Activated naive CD4-positive, alpha-beta T cell treated with anti-CD3 and anti-CD28 coated beads, Interleukin-2, amount 10 ng/mL, durations not matched to agents 7 days and 5 days (primary cell): ENCODE measurements at regions not wholly inside any gene's neighbourhood (a gene's known extent, or its start where the extent isn't known, plus 50 kb on each side); places are given as distances from the start of the nearest gene placed in this dataset.
"Not testable (repeated sequence)": the region's sequence is repeated elsewhere in the genome, so short reads cannot be mapped to it uniquely, and the experiment has no call there.

Experiments
- CTCF ChIA-PET: fragments of 350-600 bp; sonication (Branson Sonifier 250); formaldehyde crosslinking; loops from one replicate; lab custom pipeline; 2021; ENCODE audit warnings: antibody characterized with exemption; lab: Charles Lee
- DNase-seq: peaks from one replicate; pipeline ENCODE4 v3.0.0-alpha.2; 2020
- H3K27ac Mint-ChIP-seq: one replicate; pipeline ENCODE4 v1.8.0; 2021; ENCODE audit warnings: mild to moderate bottlenecking, moderate library complexity, mixed read lengths
- H3K27me3 Mint-ChIP-seq: one replicate; pipeline ENCODE4 v1.8.0; 2021; ENCODE audit warnings: mild to moderate bottlenecking, mixed read lengths
- H3K36me3 Mint-ChIP-seq: one replicate; pipeline ENCODE4 v1.8.0; 2021; ENCODE audit warnings: mixed read lengths
- H3K4me1 Mint-ChIP-seq: one replicate; pipeline ENCODE4 v1.8.0; 2021; ENCODE audit warnings: mixed read lengths
- H3K4me3 Mint-ChIP-seq: one replicate; pipeline ENCODE4 v1.8.0; 2021; ENCODE audit warnings: mild to moderate bottlenecking, moderate library complexity, mixed read lengths
- H3K9me3 Mint-ChIP-seq: one replicate; pipeline ENCODE4 v1.8.0; 2021; ENCODE audit warnings: mixed read lengths

DNA sequence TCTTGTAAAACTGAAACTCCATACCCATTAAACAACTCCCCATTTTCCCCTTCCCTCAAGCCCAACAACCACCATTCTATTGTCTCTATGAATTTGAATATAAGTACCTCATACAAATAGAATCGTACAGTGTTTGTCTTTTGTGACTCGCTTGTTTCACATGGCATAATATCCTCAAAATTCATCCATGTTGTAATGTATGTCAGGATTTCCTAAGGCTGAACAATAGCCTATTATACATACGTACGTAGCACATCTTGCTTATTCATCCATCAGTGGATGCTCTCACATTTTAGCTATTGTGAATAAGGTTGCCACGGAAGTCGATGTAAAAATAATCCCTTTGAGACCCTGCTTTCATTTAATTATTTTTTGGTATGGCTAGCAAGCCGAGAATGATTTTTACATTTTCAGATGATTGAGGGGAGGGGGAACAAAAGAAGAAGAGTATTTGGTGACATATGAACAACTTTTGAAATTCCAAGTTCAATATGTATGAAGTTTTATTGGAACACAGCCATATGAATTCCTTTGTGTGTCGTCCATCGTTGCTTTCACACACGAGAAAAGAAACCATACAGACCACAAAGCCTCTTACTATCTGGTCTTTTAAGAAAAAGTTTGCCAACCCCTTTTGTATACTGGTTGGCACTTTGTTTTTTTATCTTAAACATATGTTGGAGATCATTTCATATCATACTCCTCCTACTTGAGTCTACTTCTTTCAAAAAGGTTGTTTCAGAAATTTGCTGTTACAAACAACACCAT is 371.2 kb downstream of the NPIPA8 start:
- H3K27me3 Mint-ChIP-seq = no peaks in the 10 kb centered on the region
- CTCF ChIA-PET = no interaction called here
- no peak overlapping the region for H3K4me3 Mint-ChIP-seq
- no peak for DNase-seq
- H3K36me3 Mint-ChIP-seq = no peaks in the 10 kb centered on the region
- H3K9me3 Mint-ChIP-seq = peaks cover 11% of the 10 kb centered on the region
- H3K4me1 Mint-ChIP-seq = no peaks in the 10 kb centered on the region
- no peak overlapping the region for H3K27ac Mint-ChIP-seq

DNA sequence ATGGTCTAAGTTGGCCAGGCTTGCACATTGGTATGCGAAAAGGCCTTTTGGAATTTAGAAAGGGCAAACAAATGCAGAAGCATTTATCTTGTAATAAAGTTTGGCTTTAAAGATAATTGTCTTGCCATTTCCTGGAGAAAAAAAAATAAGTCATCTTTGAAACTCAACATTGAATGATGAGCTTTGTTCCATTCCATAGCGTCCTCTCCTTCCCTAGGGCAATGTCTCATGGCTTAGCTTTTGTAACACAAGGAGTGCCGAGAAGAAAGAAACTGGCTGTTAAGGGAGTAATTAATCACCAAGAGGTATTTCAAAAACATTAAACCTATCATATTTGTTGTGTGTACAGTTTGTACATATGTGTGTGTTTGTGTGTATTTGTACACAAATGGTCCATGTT is 372.3 kb downstream of the NPIPA8 start:
- CTCF ChIA-PET = no interaction called here
- H3K27me3 Mint-ChIP-seq = no peaks in the 10 kb centered on the region
- H3K27ac Mint-ChIP-seq = no peak overlapping the region
- no peaks in the 10 kb centered on the region for H3K36me3 Mint-ChIP-seq
- peaks cover 11% of the 10 kb centered on the region for H3K9me3 Mint-ChIP-seq
- H3K4me1 Mint-ChIP-seq = no peaks in the 10 kb centered on the region
- no peak for DNase-seq
- no peak overlapping the region for H3K4me3 Mint-ChIP-seq

GRCh38 chr16:17963185-17963836 is 373.2 kb downstream of the NPIPA8 start:
- DNase-seq = no peak
- Mint-ChIP-seq H3K4me1 (no peaks in the 10 kb centered on the region), H3K36me3 (no peaks in the 10 kb centered on the region), H3K9me3 (peaks cover 11% of the 10 kb centered on the region), H3K27ac (no peak overlapping the region), H3K4me3 (no peak overlapping the region), H3K27me3 (no peaks in the 10 kb centered on the region)
- CTCF ChIA-PET = no interaction called here

DNA sequence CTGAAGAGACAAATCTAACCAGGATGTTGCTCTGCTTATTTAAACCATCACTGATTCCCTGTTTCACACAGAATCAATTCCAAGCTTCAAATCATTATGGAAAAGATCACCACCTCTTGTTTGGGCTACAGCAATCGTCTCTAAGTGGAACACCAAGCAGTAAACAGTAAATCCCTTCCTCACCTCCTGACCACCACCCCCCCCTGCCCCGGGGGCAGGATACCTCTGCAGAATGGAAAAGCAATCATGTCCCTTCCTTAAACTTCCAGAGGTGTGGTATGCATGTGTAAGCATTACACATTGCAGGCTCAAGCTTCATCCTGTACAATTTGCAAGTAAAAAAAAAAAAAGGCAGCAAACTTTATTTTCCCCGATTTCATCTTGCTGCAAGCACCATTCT is 373.8 kb downstream of the NPIPA8 start:
- CTCF ChIA-PET = no interaction called here
- H3K4me1 Mint-ChIP-seq = no peaks in the 10 kb centered on the region
- H3K27ac Mint-ChIP-seq = no peak overlapping the region
- peaks cover 11% of the 10 kb centered on the region for H3K9me3 Mint-ChIP-seq
- H3K4me3 Mint-ChIP-seq = no peak overlapping the region
- no peaks in the 10 kb centered on the region for H3K27me3 Mint-ChIP-seq
- H3K36me3 Mint-ChIP-seq = no peaks in the 10 kb centered on the region
- no peak for DNase-seq

DNA sequence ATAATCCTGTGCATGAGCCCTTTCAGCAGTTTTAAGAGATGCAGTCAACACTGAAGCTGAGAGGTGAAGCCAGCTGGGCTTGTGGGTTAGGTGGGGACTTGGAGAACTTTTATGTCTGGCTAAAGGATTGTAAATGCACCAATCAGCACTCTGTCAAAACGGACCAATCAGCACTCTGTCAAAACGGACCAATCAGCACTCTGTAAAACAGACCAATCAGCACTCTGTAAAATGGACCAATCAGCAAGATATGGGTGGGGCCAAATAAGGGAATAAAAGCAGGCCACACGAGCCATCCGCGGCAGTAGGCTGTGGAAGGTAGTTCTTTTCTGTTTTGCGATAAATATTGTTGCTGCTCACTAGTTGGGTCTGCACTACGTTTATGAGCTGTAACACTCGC is 374.7 kb downstream of the NPIPA8 start:
- not testable (repeated sequence) for H3K27me3 Mint-ChIP-seq

DNA sequence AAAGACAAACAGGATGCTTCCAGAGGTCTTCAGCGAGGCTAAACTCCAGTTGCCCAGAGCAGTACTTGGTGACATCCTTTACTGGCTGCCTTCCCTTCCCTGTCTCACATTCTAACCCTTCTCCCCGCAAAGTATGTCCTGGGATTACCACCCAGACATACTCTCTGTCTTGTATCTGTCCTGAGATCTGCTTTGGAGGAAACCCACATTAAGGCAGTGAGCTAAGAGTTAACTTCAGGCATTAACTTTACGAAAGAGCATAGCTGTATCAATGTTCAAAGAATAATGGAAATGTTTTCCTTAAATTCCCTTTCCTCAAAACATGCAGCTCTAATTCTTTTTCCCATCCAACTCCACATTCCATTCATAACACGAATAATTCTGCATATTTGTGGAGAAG is 385.2 kb downstream of the NPIPA8 start:
- no peaks in the 10 kb centered on the region for H3K9me3 Mint-ChIP-seq
- no peaks in the 10 kb centered on the region for H3K4me1 Mint-ChIP-seq
- CTCF ChIA-PET = interaction anchor here (1.1 kb wide), 1 partner anchor 29 kb away, joined by 3 read pairs; no protein-coding TSS in a partner anchor
- peaks cover 12% of the 10 kb centered on the region for H3K27me3 Mint-ChIP-seq
- H3K27ac Mint-ChIP-seq = no peak overlapping the region
- no peaks in the 10 kb centered on the region for H3K36me3 Mint-ChIP-seq
- no peak for DNase-seq
- H3K4me3 Mint-ChIP-seq = no peak overlapping the region

More for the DNA sequence above, 374.7 kb downstream of the NPIPA8 start:
- CTCF ChIA-PET, DNase-seq, H3K4me3 Mint-ChIP-seq, H3K4me1 Mint-ChIP-seq, H3K27ac Mint-ChIP-seq, H3K9me3 Mint-ChIP-seq, H3K36me3 Mint-ChIP-seq: not testable (repeated sequence)

DNA sequence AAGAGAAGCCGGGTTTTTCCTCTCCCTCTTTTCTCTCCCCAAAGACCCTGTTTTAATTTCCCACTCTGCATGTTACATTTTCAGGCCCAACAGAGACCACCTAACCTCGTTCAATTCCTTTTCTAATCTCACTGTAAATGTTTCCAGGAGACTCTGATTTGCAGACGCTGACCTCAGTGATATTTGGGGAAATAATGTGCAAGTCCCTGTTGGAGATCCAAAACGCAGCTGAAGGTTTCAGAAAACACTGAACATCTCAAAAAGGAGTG is 386.6 kb downstream of the NPIPA8 start:
- CTCF ChIA-PET = no interaction called here
- Mint-ChIP-seq H3K4me3 (no peak overlapping the region), H3K36me3 (no peaks in the 10 kb centered on the region), H3K9me3 (no peaks in the 10 kb centered on the region), H3K27me3 (peaks cover 12% of the 10 kb centered on the region), H3K4me1 (no peaks in the 10 kb centered on the region), H3K27ac (no peak overlapping the region)
- no peak for DNase-seq

- CTCF ChIA-PET = interaction anchor here (0.8 kb wide), 1 partner anchor 71 kb away, joined by 3 read pairs; no protein-coding TSS in a partner anchor
- Mint-ChIP-seq H3K27me3 (peaks cover 12% of the 10 kb centered on the region), H3K36me3 (no peaks in the 10 kb centered on the region), H3K27ac (no peak overlapping the region), H3K4me1 (no peaks in the 10 kb centered on the region), H3K4me3 (no peak overlapping the region), H3K9me3 (no peaks in the 10 kb centered on the region)
- DNase-seq = no peak
Measured at GRCh38 chr16:17949141-17949981, 387.2 kb downstream of the NPIPA8 start.

DNA sequence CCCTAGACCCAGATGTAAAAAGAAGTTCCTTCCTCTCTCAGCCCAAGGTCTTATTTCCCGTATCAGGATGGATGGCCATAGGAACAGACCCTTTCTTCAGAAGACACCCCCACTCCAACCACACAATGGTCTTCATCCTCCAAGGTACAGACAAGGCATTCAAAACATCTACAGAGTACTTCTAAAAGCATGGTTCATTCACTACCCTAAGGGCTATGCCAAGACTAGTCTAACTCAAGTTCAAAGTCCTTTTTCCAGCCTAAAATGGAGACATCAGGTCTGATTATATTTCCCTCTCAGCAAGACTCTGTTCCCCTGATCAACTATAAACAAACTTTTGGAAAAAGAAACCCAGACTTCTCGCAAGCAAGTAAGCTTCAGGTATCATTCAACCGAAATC is 388.9 kb downstream of the NPIPA8 start:
- H3K9me3 Mint-ChIP-seq = no peaks in the 10 kb centered on the region
- no peak overlapping the region for H3K4me3 Mint-ChIP-seq
- H3K4me1 Mint-ChIP-seq = no peaks in the 10 kb centered on the region
- DNase-seq = no peak
- H3K27ac Mint-ChIP-seq = no peak overlapping the region
- CTCF ChIA-PET = no interaction called here
- H3K36me3 Mint-ChIP-seq = no peaks in the 10 kb centered on the region
- H3K27me3 Mint-ChIP-seq = peaks cover 12% of the 10 kb centered on the region

GRCh38 chr16:17947165-17947564 is 389.4 kb downstream of the NPIPA8 start:
- H3K27me3 Mint-ChIP-seq = peaks cover 12% of the 10 kb centered on the region

DNA sequence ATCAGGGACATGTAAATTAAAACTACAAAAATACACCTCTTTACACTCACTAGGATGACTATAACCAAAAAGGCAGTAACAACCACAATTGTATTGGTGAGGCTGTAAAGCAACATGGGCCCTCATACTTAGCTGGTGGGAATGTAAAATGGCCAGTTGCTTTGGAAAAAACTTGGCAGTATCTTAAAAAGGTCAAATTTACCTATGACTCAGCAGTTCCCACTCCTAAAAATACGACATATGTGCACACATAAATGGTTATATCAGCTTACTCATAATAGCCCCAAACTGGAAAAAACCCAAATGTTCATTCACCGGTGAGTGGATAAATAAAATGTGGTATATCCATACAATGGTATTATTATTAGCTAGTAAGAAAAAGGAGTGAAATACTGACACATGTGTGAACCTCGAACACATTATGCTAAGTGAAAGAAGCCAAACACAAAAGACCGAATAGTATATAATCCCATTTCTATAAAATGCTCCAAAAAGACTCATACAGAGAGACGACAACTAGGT is 391.4 kb downstream of the NPIPA8 start:
- Mint-ChIP-seq H3K4me3 (no peak overlapping the region), H3K9me3 (no peaks in the 10 kb centered on the region), H3K36me3 (no peaks in the 10 kb centered on the region), H3K4me1 (no peaks in the 10 kb centered on the region), H3K27me3 (peaks cover 12% of the 10 kb centered on the region), H3K27ac (no peak overlapping the region)
- CTCF ChIA-PET = no interaction called here
- no peak for DNase-seq

More at GRCh38 chr16:17947165-17947564, 389.4 kb downstream of the NPIPA8 start:
- Mint-ChIP-seq H3K36me3 (no peaks in the 10 kb centered on the region), H3K4me1 (no peaks in the 10 kb centered on the region), H3K27ac (no peak overlapping the region), H3K9me3 (no peaks in the 10 kb centered on the region), H3K4me3 (no peak overlapping the region)
- CTCF ChIA-PET = no interaction called here
- DNase-seq = no peak

- H3K27ac Mint-ChIP-seq = no peak overlapping the region
- H3K27me3 Mint-ChIP-seq = peaks cover 4% of the 10 kb centered on the region
- peaks cover 5% of the 10 kb centered on the region for H3K4me1 Mint-ChIP-seq
- no peak overlapping the region for H3K4me3 Mint-ChIP-seq
- H3K36me3 Mint-ChIP-seq = no peaks in the 10 kb centered on the region
- H3K9me3 Mint-ChIP-seq = no peaks in the 10 kb centered on the region
- CTCF ChIA-PET = no interaction called here
- no peak for DNase-seq
Measured at GRCh38 chr16:17944345-17944744, 392.2 kb downstream of the NPIPA8 start.

GRCh38 chr16:17942067-17942466 is 394.5 kb downstream of the NPIPA8 start:
- Mint-ChIP-seq H3K27me3 (no peaks in the 10 kb centered on the region), H3K36me3 (no peaks in the 10 kb centered on the region), H3K4me3 (no peak overlapping the region), H3K9me3 (no peaks in the 10 kb centered on the region), H3K4me1 (peaks cover 12% of the 10 kb centered on the region), H3K27ac (no peak overlapping the region)
- no peak for DNase-seq
- CTCF ChIA-PET = no interaction called here

DNA sequence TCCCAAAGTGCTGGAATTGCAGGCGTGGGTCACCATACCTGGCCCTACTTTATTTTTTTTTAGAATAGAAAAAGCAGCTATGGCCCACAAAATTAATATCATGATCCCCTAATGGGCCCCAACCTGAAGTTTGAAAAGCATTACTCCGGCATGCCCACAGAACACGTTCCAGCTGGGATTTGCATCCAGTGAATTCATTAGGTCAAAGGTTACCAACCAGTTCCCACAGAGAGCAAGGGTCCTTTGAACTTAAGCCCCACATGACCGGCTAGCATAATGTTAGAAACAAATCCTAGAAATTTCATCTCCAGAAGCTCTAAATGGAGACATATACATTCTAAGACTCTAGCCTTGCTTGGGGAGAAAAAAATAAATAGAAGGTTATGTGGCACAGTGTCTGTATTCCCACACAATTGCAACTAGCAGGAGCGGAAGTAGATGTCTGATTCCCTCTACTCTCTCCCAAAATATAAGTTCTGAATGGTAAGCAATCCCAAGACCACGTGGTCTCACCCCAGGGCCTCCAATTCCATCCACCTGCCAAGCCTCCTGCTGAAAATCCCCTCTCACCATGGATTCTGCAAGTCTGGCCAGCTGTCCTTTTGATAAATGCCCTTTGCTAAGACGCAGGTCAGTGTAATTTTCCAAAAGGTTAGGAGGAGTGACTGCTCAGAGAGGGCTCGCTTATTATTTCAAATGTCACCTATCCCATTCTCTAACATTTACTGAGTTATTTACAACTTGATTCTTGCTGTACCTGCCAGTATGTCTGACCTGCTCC is 395.8 kb downstream of the NPIPA8 start:
- Mint-ChIP-seq H3K36me3 (no peaks in the 10 kb centered on the region), H3K27me3 (no peaks in the 10 kb centered on the region), H3K9me3 (no peaks in the 10 kb centered on the region), H3K27ac (no peak overlapping the region), H3K4me3 (no peak overlapping the region), H3K4me1 (peaks cover 12% of the 10 kb centered on the region)
- CTCF ChIA-PET = no interaction called here
- no peak for DNase-seq
